ENCODE measurements at regions not wholly inside any gene's neighbourhood (a gene's known extent, or its start where the extent isn't known, plus 50 kb on each side); places are given as distances from the start of the nearest gene placed in this dataset.

DNA sequence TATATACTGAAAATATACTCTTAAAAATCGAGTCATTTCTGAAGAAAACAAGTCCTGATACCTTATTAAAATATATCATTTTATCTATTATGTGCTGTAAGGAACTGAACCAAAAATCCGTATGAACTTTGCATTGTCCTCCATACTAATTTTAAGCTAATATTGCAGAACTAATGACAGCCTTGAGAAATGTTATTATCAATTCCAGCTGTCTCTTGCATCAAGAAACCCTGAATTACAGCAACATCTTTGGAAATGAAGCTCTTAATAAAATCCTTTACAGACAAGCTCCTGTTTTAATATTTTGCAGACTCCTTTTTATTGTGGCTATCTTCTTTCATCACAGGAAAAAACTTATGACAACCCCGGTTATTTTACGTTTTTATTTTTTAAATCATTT is 1335.3 kb downstream of the EFNB2 start:
- CTCF ChIA-PET = interaction anchor here (1.1 kb wide), 1 partner anchor 427 kb away, joined by 5 read pairs; no protein-coding TSS in a partner anchor
- POLR2A ChIA-PET = no interaction called here
- TF ChIP-seq, protein P1, sequence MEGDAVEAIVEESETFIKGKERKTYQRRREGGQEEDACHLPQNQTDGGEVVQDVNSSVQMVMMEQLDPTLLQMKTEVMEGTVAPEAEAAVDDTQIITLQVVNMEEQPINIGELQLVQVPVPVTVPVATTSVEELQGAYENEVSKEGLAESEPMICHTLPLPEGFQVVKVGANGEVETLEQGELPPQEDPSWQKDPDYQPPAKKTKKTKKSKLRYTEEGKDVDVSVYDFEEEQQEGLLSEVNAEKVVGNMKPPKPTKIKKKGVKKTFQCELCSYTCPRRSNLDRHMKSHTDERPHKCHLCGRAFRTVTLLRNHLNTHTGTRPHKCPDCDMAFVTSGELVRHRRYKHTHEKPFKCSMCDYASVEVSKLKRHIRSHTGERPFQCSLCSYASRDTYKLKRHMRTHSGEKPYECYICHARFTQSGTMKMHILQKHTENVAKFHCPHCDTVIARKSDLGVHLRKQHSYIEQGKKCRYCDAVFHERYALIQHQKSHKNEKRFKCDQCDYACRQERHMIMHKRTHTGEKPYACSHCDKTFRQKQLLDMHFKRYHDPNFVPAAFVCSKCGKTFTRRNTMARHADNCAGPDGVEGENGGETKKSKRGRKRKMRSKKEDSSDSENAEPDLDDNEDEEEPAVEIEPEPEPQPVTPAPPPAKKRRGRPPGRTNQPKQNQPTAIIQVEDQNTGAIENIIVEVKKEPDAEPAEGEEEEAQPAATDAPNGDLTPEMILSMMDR (IDR thresholded peaks at IDR 0.05; ENCODE audit: control extremely low read depth, extremely low read depth, low read depth, missing control alignments) = no peak
- DNase-seq (ENCODE audit: extremely low spot score) = no peak

DNA sequence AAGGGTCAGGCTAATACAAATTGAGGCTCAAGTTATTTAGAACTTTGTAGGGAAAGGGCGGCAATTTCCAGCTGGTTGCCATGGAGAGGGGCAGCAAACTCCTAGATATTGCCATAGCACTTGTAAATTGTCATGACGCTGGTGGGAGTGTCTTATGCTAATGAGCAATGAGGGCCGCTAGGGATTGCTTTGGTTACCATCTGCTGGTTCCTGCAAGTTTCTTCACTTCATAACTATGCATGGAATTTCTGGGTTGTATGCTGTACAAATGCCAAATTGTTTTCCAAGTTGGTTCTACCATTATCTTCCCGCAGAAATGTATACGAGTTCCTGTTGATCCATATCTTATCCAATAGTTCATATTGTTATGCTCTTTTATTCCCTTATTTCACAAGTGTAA is 1339.4 kb downstream of the EFNB2 start:
- ChIA-PET POLR2A (no interaction called here), CTCF (no interaction called here)
- TF ChIP-seq, protein P1 (IDR thresholded peaks at IDR 0.05; ENCODE audit: control extremely low read depth, extremely low read depth, low read depth, missing control alignments) = no peak
- no peak for DNase-seq (ENCODE audit: extremely low spot score)

DNA sequence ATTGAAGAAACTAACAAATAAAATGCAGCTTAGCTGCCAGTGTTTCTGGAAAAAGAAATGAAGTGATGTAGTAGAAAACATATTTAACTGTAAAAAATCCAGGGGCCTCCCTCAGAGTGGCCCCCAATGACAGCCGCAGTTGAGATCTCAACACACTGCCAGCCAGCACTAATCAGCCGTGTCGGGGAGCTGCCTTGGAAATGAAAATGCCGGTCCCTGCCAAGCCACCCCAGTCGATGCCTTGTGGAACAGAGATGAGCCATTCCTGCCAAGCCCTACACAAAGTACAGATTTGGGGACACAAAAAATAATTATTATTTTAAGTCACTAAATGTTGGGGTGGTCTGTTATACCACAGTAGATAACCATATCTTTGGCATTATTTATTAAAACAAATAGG is 1342.4 kb downstream of the EFNB2 start:
- POLR2A ChIA-PET = no interaction called here
- TF ChIP-seq, protein P1 (IDR thresholded peaks at IDR 0.05; ENCODE audit: control extremely low read depth, extremely low read depth, low read depth, missing control alignments) = no peak
- DNase-seq (ENCODE audit: extremely low spot score) = no peak
- CTCF ChIA-PET = interaction anchor here (0.7 to 2.0 kb wide), 2 partner anchors 9 to 19 kb away, joined by 3 to 5 read pairs; no protein-coding TSS in a partner anchor

DNA sequence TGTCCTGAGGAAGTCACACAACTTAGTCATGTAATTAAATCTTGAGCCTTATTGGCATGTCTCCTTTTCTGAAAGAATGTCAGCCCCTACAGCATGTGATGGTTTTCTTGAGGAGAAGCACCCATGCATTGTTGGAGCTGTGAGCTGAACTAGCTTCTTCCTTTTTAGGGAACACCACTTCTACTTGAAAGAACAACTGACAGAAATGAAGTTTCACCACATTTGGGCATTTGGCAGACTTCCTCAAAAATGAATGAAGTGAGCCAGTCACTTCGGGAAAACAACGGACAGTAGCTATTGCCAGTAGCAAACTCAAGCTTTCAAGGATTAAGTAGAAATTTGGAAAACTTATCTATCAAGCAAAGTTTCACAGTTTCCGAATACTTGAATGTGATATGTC is 1351.3 kb downstream of the EFNB2 start:
- no peak for DNase-seq (ENCODE audit: extremely low spot score)
- TF ChIP-seq, protein P1 (IDR thresholded peaks at IDR 0.05; ENCODE audit: control extremely low read depth, extremely low read depth, low read depth, missing control alignments) = no peak
- POLR2A ChIA-PET = no interaction called here
- CTCF ChIA-PET = interaction anchor here (1.4 to 1.5 kb wide), 3 partner anchors 12 to 28 kb away, joined by 3 to 5 read pairs (median 4); no protein-coding TSS in a partner anchor

DNA sequence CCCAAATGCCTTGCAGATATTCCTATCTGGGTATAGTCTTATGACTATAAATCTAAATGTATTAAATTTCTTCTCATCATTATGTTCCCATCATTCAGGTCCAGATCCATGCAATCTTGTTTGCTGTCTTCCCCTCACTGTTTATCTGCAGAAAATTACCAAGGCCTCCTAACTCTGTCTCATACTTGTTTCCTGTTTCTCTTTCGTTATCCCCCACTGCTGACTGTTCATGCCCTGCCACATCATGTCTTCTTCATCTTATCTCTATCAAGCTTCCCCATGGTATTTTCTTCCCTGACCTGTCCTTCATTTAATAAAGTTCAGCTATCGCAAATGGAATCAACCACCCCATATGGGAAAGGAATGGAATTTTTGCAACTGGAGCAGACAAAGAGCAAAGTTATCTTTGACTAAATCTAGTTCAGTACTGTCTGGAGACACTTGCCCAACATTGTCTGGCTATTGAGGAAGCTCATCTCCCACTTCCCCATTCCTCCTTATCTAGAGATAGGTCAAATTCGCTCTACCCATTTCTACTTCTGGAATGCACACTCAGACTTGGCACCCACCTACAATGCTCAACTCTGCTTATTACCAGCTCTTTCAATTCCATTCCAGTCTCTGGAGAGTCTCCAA is 1358.1 kb downstream of the EFNB2 start:
- DNase-seq (ENCODE audit: extremely low spot score) = no peak
- TF ChIP-seq, protein P1 (IDR thresholded peaks at IDR 0.05; ENCODE audit: control extremely low read depth, extremely low read depth, low read depth, missing control alignments) = no peak
- CTCF ChIA-PET = no interaction called here
- POLR2A ChIA-PET = no interaction called here

DNA sequence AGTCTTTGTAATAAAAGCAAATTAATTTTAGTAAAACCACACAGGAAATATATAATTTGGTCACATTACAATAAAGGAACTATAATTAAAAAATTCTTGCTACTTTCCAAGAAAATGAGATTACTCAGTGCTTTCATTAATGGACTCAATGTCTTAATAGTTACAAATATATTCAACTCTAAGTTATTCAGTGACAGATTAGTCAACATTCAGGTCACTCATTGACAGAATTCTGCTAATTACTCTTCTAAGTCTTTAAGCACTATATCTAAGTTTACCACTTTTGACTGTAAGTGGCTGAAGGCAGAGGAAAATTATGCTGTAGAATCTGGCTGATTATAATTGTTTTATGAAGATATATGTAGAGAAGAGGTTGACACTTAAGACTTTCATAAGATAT is 1365.0 kb downstream of the EFNB2 start:
- ChIA-PET POLR2A (no interaction called here), CTCF (interaction anchor here (1.2 to 1.3 kb wide), 2 partner anchors 31 to 32 kb away, joined by 4 read pairs; no protein-coding TSS in a partner anchor)
- TF ChIP-seq, protein P1 (IDR thresholded peaks at IDR 0.05; ENCODE audit: control extremely low read depth, extremely low read depth, low read depth, missing control alignments) = no peak

More for the DNA sequence above, 1365.0 kb downstream of the EFNB2 start:
- DNase-seq (ENCODE audit: extremely low spot score) = no peak
